H1 (cell line): ENCODE measurements at regions not wholly inside any gene's neighbourhood (a gene's known extent, or its start where the extent isn't known, plus 50 kb on each side); places are given as distances from the start of the nearest gene placed in this dataset.

ENCODE experiments used
- BRCA1 ChIP-seq: IDR thresholded peaks from 2 replicates; pipeline ENCODE4 v1.6.1; 2012; ENCODE audit warnings: low read depth, low read length, improper control_type of control experiment
- RBBP5 ChIP-seq: IDR thresholded peaks from 2 replicates; pipeline ENCODE4 v1.7.1; 2012; ENCODE audit warnings: low read depth, mild to moderate bottlenecking, inconsistent platforms, low read length, moderate library complexity, borderline replicate concordance
- TBP ChIP-seq: IDR thresholded peaks from 2 replicates; pipeline ENCODE4 v1.6.1; 2011; ENCODE audit warnings: low read depth, low read length, improper control_type of control experiment
- TF ChIP-seq, protein P1 (sequence below): IDR thresholded peaks from 2 replicates; pipeline ENCODE4 v1.6.1; 2012; ENCODE audit warnings: inconsistent platforms

DNA sequence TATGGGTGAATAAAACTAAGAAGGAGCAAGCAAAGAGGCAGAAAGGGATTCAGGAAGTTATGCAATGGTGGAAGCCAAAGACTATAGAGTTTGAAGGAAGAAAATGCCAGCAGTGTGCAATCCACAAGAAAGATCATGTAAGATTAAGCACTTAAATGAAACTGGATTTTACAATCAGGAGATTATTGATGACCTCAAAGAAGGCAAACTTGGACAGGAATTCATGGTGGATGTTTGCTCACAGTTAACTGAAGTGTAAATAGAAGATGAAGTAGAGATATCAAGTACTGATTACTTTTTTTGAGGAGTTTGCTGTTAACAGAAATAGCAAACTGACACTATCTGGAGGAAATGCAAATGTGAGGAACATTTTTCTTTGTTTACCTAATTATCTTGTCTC lies 308.9 kb downstream of the RND3 start (continued):
- no peak for TF ChIP-seq RBBP5
- TF ChIP-seq, protein P1, sequence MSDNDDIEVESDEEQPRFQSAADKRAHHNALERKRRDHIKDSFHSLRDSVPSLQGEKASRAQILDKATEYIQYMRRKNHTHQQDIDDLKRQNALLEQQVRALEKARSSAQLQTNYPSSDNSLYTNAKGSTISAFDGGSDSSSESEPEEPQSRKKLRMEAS, result no peak
- TF ChIP-seq BRCA1, result no peak
- no peak for TF ChIP-seq TBP
